BJ (cell line): ENCODE measurements at regions not wholly inside any gene's neighbourhood (a gene's known extent, or its start where the extent isn't known, plus 50 kb on each side); places are given as distances from the start of the nearest gene placed in this dataset.
A peak's percentile ranks its signal among the peaks of the same experiment; 100 is the strongest.

Source experiments
- CTCF ChIA-PET: fragments of 350-600 bp; formaldehyde crosslinking; extraction: SDS; loops from one replicate; lab custom pipeline; 2021; ENCODE audit warnings: antibody characterized with exemption, inconsistent platforms; lab: Yijun Ruan, JAX
- POLR2A ChIA-PET: fragments of 300-600 bp; sonication (Branson Sonifier 250); formaldehyde crosslinking; extraction: SDS; loops from one replicate; lab custom pipeline; 2021; ENCODE audit warnings: antibody characterized with exemption; lab: Charles Lee
- DNase-seq: peaks from one replicate; pipeline ENCODE4 v3.0.0-alpha.2; 2011; ENCODE audit warnings: low read depth
- H3K27me3 ChIP-seq: 2 replicates; pipeline ENCODE4 v1.6.0; 2011; ENCODE audit warnings: low read length; ENCODE audit not compliant: control insufficient read depth, insufficient read depth
- H3K36me3 ChIP-seq: 2 replicates; pipeline ENCODE4 v1.5.1; 2011; ENCODE audit warnings: low read length; ENCODE audit not compliant: control insufficient read depth, insufficient read depth
- H3K4me3 ChIP-seq: 2 replicates; pipeline ENCODE4 v1.5.1; 2011; ENCODE audit warnings: low read depth, mild to moderate bottlenecking, control low read depth, low read length
- CTCF ChIP-seq: IDR thresholded peaks from 2 replicates; pipeline ENCODE4 v1.5.1; 2011; ENCODE audit warnings: low read depth, mild to moderate bottlenecking, control low read depth, inconsistent platforms, low read length, moderate library complexity; ENCODE audit not compliant: insufficient read depth

- ChIA-PET POLR2A (no interaction called here), CTCF (no interaction called here)
- no peak for TF ChIP-seq CTCF
- no peak overlapping the region for H3K4me3 ChIP-seq
- H3K36me3 ChIP-seq = no peaks in the 10 kb centered on the region
- no peak for DNase-seq
- no peaks in the 10 kb centered on the region for H3K27me3 ChIP-seq
These were observed 258.1 kb upstream of the NECTIN3 start for GRCh38 chr3:110813541-110813940.

- TF ChIP-seq CTCF = no peak
- DNase-seq = peak; percentile 55
- H3K36me3 ChIP-seq = no peaks in the 10 kb centered on the region
- H3K4me3 ChIP-seq = no peak overlapping the region
- CTCF ChIA-PET = interaction anchor here (0.6 kb wide), 2 partner anchors 266 to 344 kb away, joined by 3 to 4 read pairs; no protein-coding TSS in a partner anchor
- POLR2A ChIA-PET = no interaction called here
- no peaks in the 10 kb centered on the region for H3K27me3 ChIP-seq
These were observed 257.2 kb upstream of the NECTIN3 start for GRCh38 chr3:110814170-110815007.

- TF ChIP-seq CTCF = no peak
- CTCF ChIA-PET = interaction anchor here (0.6 kb wide), 3 partner anchors 125 to 345 kb away, joined by 3 to 4 read pairs (median 3); no protein-coding TSS in a partner anchor
- DNase-seq = peak; percentile 35
- H3K27me3 ChIP-seq = no peaks in the 10 kb centered on the region
- no peaks in the 10 kb centered on the region for H3K36me3 ChIP-seq
- POLR2A ChIA-PET = no interaction called here
- no peak overlapping the region for H3K4me3 ChIP-seq
These were observed 256.5 kb upstream of the NECTIN3 start for GRCh38 chr3:110815008-110815583.

- Histone ChIP-seq H3K4me3 (no peak overlapping the region), H3K36me3 (no peaks in the 10 kb centered on the region), H3K27me3 (no peaks in the 10 kb centered on the region)
- ChIA-PET POLR2A (no interaction called here), CTCF (no interaction called here)
- TF ChIP-seq CTCF = no peak
- DNase-seq = no peak
These were observed 255.6 kb upstream of the NECTIN3 start for GRCh38 chr3:110816008-110816407.

- DNase-seq = no peak
- H3K36me3 ChIP-seq = no peaks in the 10 kb centered on the region
- no peak overlapping the region for H3K4me3 ChIP-seq
- H3K27me3 ChIP-seq = no peaks in the 10 kb centered on the region
- POLR2A ChIA-PET = interaction anchor here (0.6 kb wide), 1 partner anchor 12 kb away, joined by 3 read pairs; no protein-coding TSS in a partner anchor
- TF ChIP-seq CTCF = no peak
- CTCF ChIA-PET = no interaction called here
These were observed 250.0 kb upstream of the NECTIN3 start for GRCh38 chr3:110821586-110821985.
